D721Med (cell line): ENCODE measurements at regions not wholly inside any gene's neighbourhood (a gene's known extent, or its start where the extent isn't known, plus 50 kb on each side); places are given as distances from the start of the nearest gene placed in this dataset.

Source experiments
- DNase-seq: peaks from one replicate; pipeline ENCODE4 v3.0.0; 2011; ENCODE audit warnings: low spot score; ENCODE audit not compliant: insufficient read length
- FAIRE-seq: peaks from 2 replicates; lab custom pipeline; 2011; peaks lifted over from hg19 to GRCh38; lab: Jason Lieb, UNC
- TF ChIP-seq, protein P1 (sequence below): IDR thresholded peaks from 2 replicates; pipeline ENCODE4 v1.5.1; 2012; ENCODE audit warnings: mild to moderate bottlenecking, control low read depth; ENCODE audit not compliant: insufficient read depth; ENCODE audit errors: missing control alignments

DNA sequence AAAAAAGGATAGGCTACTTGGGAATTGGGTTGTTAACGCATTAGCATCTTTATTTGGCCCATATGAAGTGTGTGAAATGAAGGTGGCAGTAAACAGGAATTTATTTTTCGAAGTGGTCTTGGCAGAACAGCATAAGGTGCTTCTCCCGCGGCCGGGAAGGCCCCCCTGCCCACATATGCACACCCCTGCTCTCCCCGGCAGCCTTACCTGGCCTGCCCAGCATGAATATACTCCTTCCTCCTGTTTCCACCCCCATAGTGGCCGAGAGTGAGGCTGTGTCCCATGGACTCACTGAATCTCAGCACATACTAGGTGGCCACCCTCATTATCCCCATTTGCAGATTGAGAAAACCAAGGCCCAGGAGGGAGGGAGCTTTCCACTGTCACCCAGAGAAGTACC, 54.0 kb upstream of the OLFM1 start:
- FAIRE-seq, result no peak
- no peak for DNase-seq
- TF ChIP-seq, protein P1, sequence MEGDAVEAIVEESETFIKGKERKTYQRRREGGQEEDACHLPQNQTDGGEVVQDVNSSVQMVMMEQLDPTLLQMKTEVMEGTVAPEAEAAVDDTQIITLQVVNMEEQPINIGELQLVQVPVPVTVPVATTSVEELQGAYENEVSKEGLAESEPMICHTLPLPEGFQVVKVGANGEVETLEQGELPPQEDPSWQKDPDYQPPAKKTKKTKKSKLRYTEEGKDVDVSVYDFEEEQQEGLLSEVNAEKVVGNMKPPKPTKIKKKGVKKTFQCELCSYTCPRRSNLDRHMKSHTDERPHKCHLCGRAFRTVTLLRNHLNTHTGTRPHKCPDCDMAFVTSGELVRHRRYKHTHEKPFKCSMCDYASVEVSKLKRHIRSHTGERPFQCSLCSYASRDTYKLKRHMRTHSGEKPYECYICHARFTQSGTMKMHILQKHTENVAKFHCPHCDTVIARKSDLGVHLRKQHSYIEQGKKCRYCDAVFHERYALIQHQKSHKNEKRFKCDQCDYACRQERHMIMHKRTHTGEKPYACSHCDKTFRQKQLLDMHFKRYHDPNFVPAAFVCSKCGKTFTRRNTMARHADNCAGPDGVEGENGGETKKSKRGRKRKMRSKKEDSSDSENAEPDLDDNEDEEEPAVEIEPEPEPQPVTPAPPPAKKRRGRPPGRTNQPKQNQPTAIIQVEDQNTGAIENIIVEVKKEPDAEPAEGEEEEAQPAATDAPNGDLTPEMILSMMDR, result no peak

- FAIRE-seq, result no peak
- DNase-seq, result no peak
Measured at GRCh38 chr9:135034106-135034505, 53.4 kb upstream of the OLFM1 start.

DNA sequence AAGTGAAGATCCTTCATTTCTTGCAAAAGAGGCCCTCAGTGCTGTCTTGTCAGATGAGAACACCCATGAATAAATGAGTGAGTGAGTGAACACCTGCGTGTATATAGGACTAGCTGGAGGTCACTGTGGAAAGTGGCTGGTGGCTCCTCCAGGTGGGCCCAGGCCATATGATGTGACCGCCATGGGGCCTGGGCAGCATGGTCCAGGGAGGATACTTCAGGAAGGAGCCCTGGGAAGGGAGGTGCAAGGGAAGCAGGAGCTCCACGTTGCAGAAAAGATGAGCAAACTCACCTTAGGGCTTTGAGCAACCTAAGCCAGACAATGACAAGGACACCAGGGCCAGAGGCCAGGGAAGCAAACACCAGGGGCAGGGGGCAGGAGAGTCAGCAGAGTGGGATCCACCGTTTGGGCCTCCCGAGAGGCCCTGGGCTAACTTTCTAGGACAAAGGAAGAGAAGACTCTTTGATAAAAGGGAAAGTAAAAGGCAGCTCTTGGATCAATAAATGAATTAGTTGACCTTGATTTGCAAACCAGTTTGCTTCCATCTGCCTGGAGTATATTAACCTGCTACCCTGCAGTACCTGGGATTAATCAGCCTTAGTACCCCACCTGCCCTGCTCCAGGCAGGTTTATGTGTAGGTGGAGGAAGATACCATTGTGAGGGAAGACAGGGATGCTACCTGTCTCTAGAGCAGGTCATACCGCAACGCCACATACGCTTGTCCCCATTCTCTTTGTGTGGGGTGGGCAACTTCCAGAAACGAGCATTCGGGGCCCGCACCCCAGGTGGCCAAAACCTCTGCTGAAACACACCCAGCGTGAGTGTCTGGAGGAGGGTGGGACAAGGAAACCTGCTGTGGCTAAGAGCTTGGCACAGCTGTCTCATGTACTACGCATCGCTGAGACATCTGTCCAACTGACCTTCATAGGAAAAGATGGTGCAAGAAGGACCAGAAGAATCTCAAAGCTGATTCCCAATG, 51.4 kb upstream of the OLFM1 start:
- TF ChIP-seq, protein P1, result no peak
- FAIRE-seq (no peak), DNase-seq (no peak)

More at GRCh38 chr9:135034106-135034505, 53.4 kb upstream of the OLFM1 start:
- TF ChIP-seq, protein P1, result no peak

GRCh38 chr9:135036861-135037465, 50.5 kb upstream of the OLFM1 start:
- DNase-seq, result no peak
- TF ChIP-seq, protein P1, result no peak
- FAIRE-seq, result no peak

DNA sequence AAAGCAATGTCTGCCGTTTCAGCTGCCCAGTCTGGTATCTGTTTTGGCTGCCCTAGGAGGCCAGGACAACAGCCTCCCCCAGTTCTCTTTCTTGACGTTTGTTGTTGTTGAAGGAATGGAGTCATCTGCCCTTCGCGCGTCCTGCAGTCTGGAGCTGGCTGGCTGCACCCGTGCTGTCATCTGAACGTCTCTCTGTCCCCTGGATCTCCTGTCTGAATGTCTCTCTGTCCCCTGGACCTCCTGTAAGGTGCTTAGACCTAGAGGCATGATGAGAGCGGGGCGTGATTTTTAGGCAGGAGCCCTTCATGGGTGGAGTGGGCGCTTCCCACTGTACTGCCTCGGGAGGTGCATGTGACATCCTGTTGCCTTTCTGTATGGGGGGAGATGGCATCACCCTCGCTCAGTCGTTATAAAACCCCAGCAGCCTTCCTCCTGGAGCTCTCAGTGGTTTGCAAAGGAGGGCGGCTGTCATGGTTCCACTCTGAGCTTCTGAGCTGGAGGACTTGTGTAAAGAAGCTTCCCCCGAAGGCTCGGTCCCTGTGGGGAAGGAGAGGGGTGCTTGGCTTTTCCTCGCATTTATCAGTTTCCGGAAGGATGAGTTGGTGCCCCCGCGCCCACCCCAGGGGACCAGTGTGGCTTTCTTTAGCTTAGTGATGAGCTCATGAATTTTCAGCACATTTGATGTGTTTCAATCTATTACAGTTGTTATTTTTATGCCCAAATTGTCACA, 49.8 kb upstream of the OLFM1 start:
- DNase-seq, result no peak
- TF ChIP-seq, protein P1, result no peak
- no peak for FAIRE-seq
